GM12864 (cell line): ENCODE measurements at regions not wholly inside any gene's neighbourhood (a gene's known extent, or its start where the extent isn't known, plus 50 kb on each side); places are given as distances from the start of the nearest gene placed in this dataset.

Source experiments
- DNase-seq: peaks from one replicate; pipeline ENCODE4 v3.0.0-alpha.2; 2011; ENCODE audit warnings: low read depth
- H3K4me3 ChIP-seq: 2 replicates; pipeline ENCODE4 v1.5.1; 2011; ENCODE audit warnings: mild to moderate bottlenecking, low read depth, low read length, control low read depth
- CTCF ChIP-seq: IDR thresholded peaks from 2 replicates; pipeline ENCODE4 v1.5.1; 2011; ENCODE audit warnings: low read depth, mild to moderate bottlenecking, moderate library complexity, low read length, control low read depth, inconsistent platforms; ENCODE audit errors: missing control alignments

GRCh38 chr5:53366245-53366644 is 114.2 kb upstream of the FST start:
- no peak for TF ChIP-seq CTCF
- no peak overlapping the region for H3K4me3 ChIP-seq
- no peak for DNase-seq

GRCh38 chr5:53367727-53368126 is 112.7 kb upstream of the FST start:
- TF ChIP-seq CTCF: no peak
- H3K4me3 ChIP-seq: no peak overlapping the region
- no peak for DNase-seq

- no peak overlapping the region for H3K4me3 ChIP-seq
- no peak for DNase-seq
- no peak for TF ChIP-seq CTCF
Observed at GRCh38 chr5:53368516-53368915, 111.9 kb upstream of the FST start.

DNA sequence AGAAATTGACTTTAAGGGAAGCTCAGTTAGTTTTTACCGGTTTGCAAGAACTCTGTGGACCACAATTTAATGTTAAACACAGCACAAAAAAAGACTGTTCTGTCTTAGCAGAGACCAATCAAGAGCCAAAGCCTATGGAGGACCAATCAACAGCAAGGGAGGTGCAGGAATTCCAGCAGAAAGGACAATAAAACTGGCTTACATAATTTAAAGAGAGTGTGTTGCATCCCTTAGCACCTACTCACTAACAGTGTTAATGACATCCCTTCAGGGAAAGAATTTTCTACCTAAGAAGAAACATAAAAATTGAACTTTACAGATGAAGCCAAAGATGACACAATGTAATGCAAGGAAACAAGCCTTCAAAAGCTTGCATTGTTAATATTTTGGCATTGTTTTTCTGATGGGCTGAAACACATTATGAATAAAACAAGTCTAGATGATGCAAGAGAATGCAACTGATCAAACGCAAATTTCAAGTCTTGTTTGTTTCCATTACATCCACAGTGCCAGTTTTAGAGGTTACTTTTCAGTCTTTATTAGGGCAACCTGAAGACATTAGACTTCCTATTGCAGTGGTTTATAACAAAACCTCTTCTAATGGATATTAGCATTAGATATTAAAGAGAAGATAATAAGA is 111.3 kb upstream of the FST start:
- TF ChIP-seq CTCF: no peak
- H3K4me3 ChIP-seq: no peak overlapping the region
- no peak for DNase-seq

- no peak overlapping the region for H3K4me3 ChIP-seq
- TF ChIP-seq CTCF: no peak
- DNase-seq: no peak
Observed at GRCh38 chr5:53369681-53370080, 110.7 kb upstream of the FST start.

DNA sequence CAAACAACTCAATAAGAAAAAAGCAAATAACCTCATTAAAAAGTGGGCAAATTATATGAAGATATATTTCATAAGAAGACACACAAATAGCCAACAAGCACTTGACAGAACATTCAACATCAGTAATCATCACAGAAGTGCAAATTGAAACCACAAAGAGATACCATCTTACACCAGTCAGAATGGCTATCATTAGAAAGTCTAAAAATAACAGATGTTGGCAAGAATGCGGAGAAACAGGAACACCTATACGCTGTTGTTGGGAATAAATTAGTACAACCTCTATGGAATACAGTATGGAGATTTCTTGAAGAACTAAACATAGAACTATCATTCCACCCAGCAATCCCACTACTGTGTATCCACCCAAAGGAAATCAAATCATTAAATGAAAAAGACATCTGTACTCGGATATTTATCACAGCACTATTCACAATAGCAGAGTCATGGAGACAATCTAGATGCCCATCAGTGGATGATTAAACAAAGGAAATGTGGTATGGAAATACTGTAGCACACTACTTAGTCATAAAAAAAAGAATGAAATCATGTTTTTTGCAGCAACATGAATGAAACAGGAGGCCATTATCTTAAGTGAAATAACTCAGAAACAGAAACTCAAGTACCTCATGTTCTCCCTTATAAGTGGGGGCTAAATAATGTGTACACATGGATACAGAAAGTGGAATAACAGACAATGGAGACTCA is 106.8 kb upstream of the FST start:
- no peak overlapping the region for H3K4me3 ChIP-seq
- no peak for TF ChIP-seq CTCF
- DNase-seq: no peak

DNA sequence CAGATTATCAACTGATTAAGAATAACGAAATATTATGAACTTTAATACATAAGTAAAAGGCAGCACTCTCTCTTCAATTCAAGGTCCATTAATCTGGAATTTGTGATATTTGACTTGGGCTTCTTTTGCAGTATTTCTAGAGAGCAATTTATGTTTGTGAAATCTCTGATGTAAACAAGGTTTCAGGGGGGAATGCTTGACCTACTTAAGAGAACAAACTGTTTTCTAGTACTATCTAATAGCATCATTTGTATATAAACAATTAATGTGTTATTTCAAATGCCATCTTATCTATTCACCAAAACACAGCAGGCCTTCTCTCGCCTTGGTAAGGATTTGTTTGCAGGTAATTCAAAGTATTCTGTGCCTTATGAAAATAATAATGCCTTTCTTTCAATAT is 103.6 kb upstream of the FST start:
- no peak for DNase-seq
- no peak overlapping the region for H3K4me3 ChIP-seq
- no peak for TF ChIP-seq CTCF
